BLaER1 (cell line): ENCODE measurements at regions not wholly inside any gene's neighbourhood (a gene's known extent, or its start where the extent isn't known, plus 50 kb on each side); places are given as distances from the start of the nearest gene placed in this dataset.

Experiments used
- H3K27ac ChIP-seq: shearing (Covaris generic); formaldehyde crosslinking; 2 replicates; pipeline ENCODE4 v1.8.1; 2022
- H3K27me3 ChIP-seq: shearing (Covaris generic); formaldehyde crosslinking; 2 replicates; pipeline ENCODE4 v1.8.1; 2022
- H3K36me3 ChIP-seq: shearing (Covaris generic); formaldehyde crosslinking; 2 replicates; pipeline ENCODE4 v1.8.1; 2022
- H3K4me1 ChIP-seq: shearing (Covaris generic); formaldehyde crosslinking; 2 replicates; pipeline ENCODE4 v1.8.1; 2022
- H3K4me2 ChIP-seq: shearing (Covaris generic); formaldehyde crosslinking; 2 replicates; pipeline ENCODE4 v1.8.1; 2022
- H3K4me3 ChIP-seq: shearing (Covaris generic); formaldehyde crosslinking; 2 replicates; pipeline ENCODE4 v1.8.1; 2022
- H3K9ac ChIP-seq: shearing (Covaris generic); formaldehyde crosslinking; 2 replicates; pipeline ENCODE4 v1.8.1; 2022
- H3K9me3 ChIP-seq: shearing (Covaris generic); formaldehyde crosslinking; 2 replicates; pipeline ENCODE4 v1.8.1; 2022
- H4K20me1 ChIP-seq: shearing (Covaris generic); formaldehyde crosslinking; 2 replicates; pipeline ENCODE4 v1.8.1; 2022
- Cebpa-rat ChIP-seq: shearing (Covaris generic); IDR thresholded peaks from 2 replicates; pipeline ENCODE4 v1.8.1; 2022

DNA sequence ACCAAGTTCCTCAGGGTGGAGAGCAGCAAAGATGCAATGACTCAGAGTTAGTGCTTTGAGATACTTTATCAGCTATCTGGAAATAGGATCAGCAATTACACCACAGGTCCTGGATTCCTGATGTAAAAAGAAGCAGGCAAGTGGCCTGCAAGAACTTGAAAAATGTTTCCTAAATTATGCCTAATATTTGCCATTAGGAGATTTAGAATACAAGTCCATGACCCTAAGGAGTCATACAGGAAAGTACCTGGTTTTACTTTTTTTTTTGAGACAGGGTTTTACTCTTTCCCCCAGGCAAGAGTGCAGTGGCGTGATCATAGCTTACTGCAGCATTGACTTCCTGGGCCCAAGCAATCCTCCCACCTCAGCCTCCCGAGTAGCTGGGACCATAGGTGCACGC is 78.8 kb upstream of the CRBN start:
- H3K9ac ChIP-seq = no peak overlapping the region
- no peaks in the 10 kb centered on the region for H3K4me1 ChIP-seq
- H4K20me1 ChIP-seq = no peaks in the 10 kb centered on the region
- no peak overlapping the region for H3K27ac ChIP-seq
- no peaks in the 10 kb centered on the region for H3K9me3 ChIP-seq
- no peak overlapping the region for H3K4me2 ChIP-seq
- H3K27me3 ChIP-seq = no peaks in the 10 kb centered on the region
- TF ChIP-seq Cebpa-rat = no peak
- H3K36me3 ChIP-seq = no peaks in the 10 kb centered on the region
- H3K4me3 ChIP-seq = no peak overlapping the region

- H3K27ac ChIP-seq = no peak overlapping the region
- H3K36me3 ChIP-seq = no peaks in the 10 kb centered on the region
- H3K9ac ChIP-seq = no peak overlapping the region
- no peak overlapping the region for H3K4me3 ChIP-seq
- H3K9me3 ChIP-seq = no peaks in the 10 kb centered on the region
- no peaks in the 10 kb centered on the region for H3K4me1 ChIP-seq
- no peak overlapping the region for H3K4me2 ChIP-seq
- TF ChIP-seq Cebpa-rat = no peak
- H3K27me3 ChIP-seq = no peaks in the 10 kb centered on the region
- no peaks in the 10 kb centered on the region for H4K20me1 ChIP-seq
Observed at GRCh38 chr3:3241596-3241995, 62.1 kb upstream of the CRBN start.

- no peak overlapping the region for H3K27ac ChIP-seq
- no peak overlapping the region for H3K9ac ChIP-seq
- H3K4me3 ChIP-seq = no peak overlapping the region
- no peaks in the 10 kb centered on the region for H4K20me1 ChIP-seq
- H3K27me3 ChIP-seq = no peaks in the 10 kb centered on the region
- no peaks in the 10 kb centered on the region for H3K36me3 ChIP-seq
- H3K9me3 ChIP-seq = no peaks in the 10 kb centered on the region
- no peaks in the 10 kb centered on the region for H3K4me1 ChIP-seq
- no peak overlapping the region for H3K4me2 ChIP-seq
- no peak for TF ChIP-seq Cebpa-rat
Observed at GRCh38 chr3:3240986-3241385, 61.5 kb upstream of the CRBN start.

DNA sequence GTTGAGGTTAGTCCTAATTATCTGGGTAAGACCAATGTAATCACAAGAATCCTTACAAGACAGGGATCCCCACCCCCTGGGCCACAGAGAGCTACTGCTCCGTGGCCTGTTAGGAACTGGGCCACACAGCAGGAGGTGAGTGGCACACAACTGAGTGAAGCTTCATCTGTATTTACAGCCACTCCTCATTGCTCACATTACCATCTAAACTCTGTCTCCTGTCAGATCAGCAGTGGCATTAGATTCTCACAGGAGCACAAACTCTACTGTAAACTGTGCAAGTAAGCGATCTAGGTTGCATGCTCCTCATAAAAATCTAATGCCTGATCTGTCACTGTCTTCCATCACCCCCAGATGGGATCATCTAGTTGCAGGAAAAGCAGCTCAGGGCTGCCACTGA is 58.5 kb upstream of the CRBN start:
- H3K27ac ChIP-seq = no peak overlapping the region

DNA sequence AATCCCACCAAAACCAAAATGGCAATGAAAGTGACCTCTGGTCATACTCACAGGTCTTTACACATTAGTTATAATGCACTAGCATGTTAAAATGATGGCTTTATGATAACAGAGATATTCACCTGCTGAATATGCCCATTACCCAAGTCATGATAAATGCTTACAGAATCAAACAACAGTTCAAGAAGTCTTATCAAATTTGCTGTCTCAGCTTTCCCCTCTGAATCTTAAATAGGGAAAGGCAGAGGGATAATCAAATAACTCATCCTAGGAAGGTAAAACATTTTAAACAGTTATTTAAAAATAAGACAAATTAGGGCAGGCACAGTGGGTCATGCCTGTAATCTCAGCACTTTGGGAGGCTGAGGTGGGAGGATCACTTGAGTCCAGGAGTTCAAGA is 52.8 kb upstream of the CRBN start:
- Histone ChIP-seq H4K20me1 (no peaks in the 10 kb centered on the region), H3K27me3 (no peaks in the 10 kb centered on the region), H3K9me3 (no peaks in the 10 kb centered on the region), H3K4me1 (no peaks in the 10 kb centered on the region), H3K9ac (no peak overlapping the region), H3K4me3 (no peak overlapping the region), H3K4me2 (no peak overlapping the region), H3K27ac (no peak overlapping the region), H3K36me3 (no peaks in the 10 kb centered on the region)
- no peak for TF ChIP-seq Cebpa-rat

More for the DNA sequence above, 58.5 kb upstream of the CRBN start:
- Histone ChIP-seq H3K4me3 (no peak overlapping the region), H3K9ac (no peak overlapping the region), H4K20me1 (no peaks in the 10 kb centered on the region), H3K4me2 (no peak overlapping the region), H3K36me3 (no peaks in the 10 kb centered on the region), H3K9me3 (no peaks in the 10 kb centered on the region), H3K27me3 (no peaks in the 10 kb centered on the region), H3K4me1 (no peaks in the 10 kb centered on the region)
- no peak for TF ChIP-seq Cebpa-rat
